ENCODE measurements at regions not wholly inside any gene's neighbourhood (a gene's known extent, or its start where the extent isn't known, plus 50 kb on each side); places are given as distances from the start of the nearest gene placed in this dataset.

GRCh38 chr13:74476788-74477187, 342.6 kb upstream of the KLF12 start:
- in situ Hi-C loops (cut with HindIII; ENCODE audit: low pct_unique_long_range_greater_than_20kb, low sequenced_read_pairs) = no loop called here
- Histone ChIP-seq H3K4me1 (ENCODE audit: control insufficient read depth, insufficient read depth, low read length) (no peaks in the 10 kb centered on the region), H3K36me3 (ENCODE audit: control insufficient read depth, insufficient read depth, low read length) (no peaks in the 10 kb centered on the region), H3K4me3 (ENCODE audit: low read depth in 2 of 2, low read length in 2 of 2) (no peak overlapping the region), H3K27me3 (ENCODE audit: control insufficient read depth, insufficient read depth, low read length) (no peaks in the 10 kb centered on the region), H3K9me3 (ENCODE audit: control insufficient read depth, insufficient read depth, low read depth, low read length) (no peaks in the 10 kb centered on the region), H3K27ac (ENCODE audit: low read length) (no peak overlapping the region)
- CTCF ChIA-PET = no interaction called here
- TF ChIP-seq REST (IDR thresholded peaks at IDR 0.05; ENCODE audit: insufficient read depth in 1 of 2, low read depth in 2 of 2, low read length in 1 of 2) (no peak), TCF7L2 (IDR thresholded peaks at IDR 0.05; ENCODE audit: low read depth, low read length) (no peak), SIN3A (IDR thresholded peaks at IDR 0.05; ENCODE audit: borderline replicate concordance, insufficient read depth, low read depth, low read length) (no peak), CTCF (IDR thresholded peaks at IDR 0.05) (no peak), POLR2AphosphoS5 (IDR thresholded peaks at IDR 0.05; ENCODE audit: low read depth, low read length) (no peak)
- POLR2A ChIA-PET = no interaction called here
- ATAC-seq (no peak), DNase-seq (ENCODE audit: low read depth, low spot score) (no peak)
- no TSS peak for BruUV-seq (replicated peaks)
- intact Hi-C loops (cut with micrococcal nuclease; ENCODE audit: unreplicated experiment) = no loop called here

GRCh38 chr13:74476365-74476764, 342.2 kb upstream of the KLF12 start:
- Histone ChIP-seq H3K4me1 (ENCODE audit: control insufficient read depth, insufficient read depth, low read length) (no peaks in the 10 kb centered on the region), H3K27ac (ENCODE audit: low read length) (no peak overlapping the region), H3K9me3 (ENCODE audit: control insufficient read depth, insufficient read depth, low read depth, low read length) (no peaks in the 10 kb centered on the region), H3K27me3 (ENCODE audit: control insufficient read depth, insufficient read depth, low read length) (no peaks in the 10 kb centered on the region), H3K4me3 (ENCODE audit: low read depth in 2 of 2, low read length in 2 of 2) (no peak overlapping the region), H3K36me3 (ENCODE audit: control insufficient read depth, insufficient read depth, low read length) (no peaks in the 10 kb centered on the region)
- DNase-seq (ENCODE audit: low read depth, low spot score) (no peak), ATAC-seq (no peak)
- in situ Hi-C loops (cut with HindIII; ENCODE audit: low pct_unique_long_range_greater_than_20kb, low sequenced_read_pairs) (no loop called here), intact Hi-C loops (cut with micrococcal nuclease; ENCODE audit: unreplicated experiment) (no loop called here)
- BruUV-seq (replicated peaks) = no TSS peak
- TF ChIP-seq TCF7L2 (IDR thresholded peaks at IDR 0.05; ENCODE audit: low read depth, low read length) (no peak), CTCF (IDR thresholded peaks at IDR 0.05) (no peak), SIN3A (IDR thresholded peaks at IDR 0.05; ENCODE audit: borderline replicate concordance, insufficient read depth, low read depth, low read length) (no peak), REST (IDR thresholded peaks at IDR 0.05; ENCODE audit: insufficient read depth in 1 of 2, low read depth in 2 of 2, low read length in 1 of 2) (no peak), POLR2AphosphoS5 (IDR thresholded peaks at IDR 0.05; ENCODE audit: low read depth, low read length) (no peak)
- ChIA-PET CTCF (no interaction called here), POLR2A (no interaction called here)

Data from Panc1 (cell line).